T-helper 17 cell (primary cell): ENCODE measurements at regions not wholly inside any gene's neighbourhood (a gene's known extent, or its start where the extent isn't known, plus 50 kb on each side); places are given as distances from the start of the nearest gene placed in this dataset.
"Not testable (repeated sequence)": the region's sequence is repeated elsewhere in the genome, so short reads cannot be mapped to it uniquely, and the experiment has no call there.

Source experiments
- ATAC-seq: fragments of 150-1000 bp; cut with Tn5 transposase; 2 replicates; pipeline ENCODE4 v1.10.0; 2021; ENCODE audit warnings: mild to moderate bottlenecking, moderate library complexity
- DNase-seq, 3 donors: peaks; one replicate each; pipeline versions ENCODE4 v3.0.0 to v3.0.0-alpha.2; 2020 to 2021
- H3K9me3 ChIP-seq: one replicate; pipeline ENCODE4 v1.7.0; 2013; ENCODE audit warnings: low read length, mild to moderate bottlenecking; ENCODE audit not compliant: control insufficient read depth, poor library complexity, severe bottlenecking
- H3K27ac Mint-ChIP-seq: one replicate; pipeline ENCODE4 v1.8.0; 2022; ENCODE audit warnings: mild to moderate bottlenecking, moderate library complexity, mixed read lengths
- H3K27me3 Mint-ChIP-seq: one replicate; pipeline ENCODE4 v1.8.0; 2022; ENCODE audit warnings: mixed read lengths
- H3K36me3 Mint-ChIP-seq: one replicate; pipeline ENCODE4 v1.8.0; 2022; ENCODE audit warnings: low read depth, mixed read lengths
- H3K4me1 Mint-ChIP-seq: one replicate; pipeline ENCODE4 v1.8.0; 2022; ENCODE audit warnings: mild to moderate bottlenecking, mixed read lengths
- H3K4me3 Mint-ChIP-seq: one replicate; pipeline ENCODE4 v1.8.0; 2022; ENCODE audit warnings: mild to moderate bottlenecking, moderate library complexity, mixed read lengths

- H3K36me3 Mint-ChIP-seq, result no peaks in the 10 kb centered on the region
- ATAC-seq (no peak), DNase-seq (no peak)
- no peaks in the 10 kb centered on the region for H3K27me3 Mint-ChIP-seq
- H3K4me3 Mint-ChIP-seq, result no peak overlapping the region
- H3K27ac Mint-ChIP-seq, result no peak overlapping the region
- H3K4me1 Mint-ChIP-seq, result no peaks in the 10 kb centered on the region
- no peaks in the 10 kb centered on the region for H3K9me3 ChIP-seq
Observed at GRCh38 chr14:59013672-59014298, 174.7 kb upstream of the DAAM1 start.

DNA sequence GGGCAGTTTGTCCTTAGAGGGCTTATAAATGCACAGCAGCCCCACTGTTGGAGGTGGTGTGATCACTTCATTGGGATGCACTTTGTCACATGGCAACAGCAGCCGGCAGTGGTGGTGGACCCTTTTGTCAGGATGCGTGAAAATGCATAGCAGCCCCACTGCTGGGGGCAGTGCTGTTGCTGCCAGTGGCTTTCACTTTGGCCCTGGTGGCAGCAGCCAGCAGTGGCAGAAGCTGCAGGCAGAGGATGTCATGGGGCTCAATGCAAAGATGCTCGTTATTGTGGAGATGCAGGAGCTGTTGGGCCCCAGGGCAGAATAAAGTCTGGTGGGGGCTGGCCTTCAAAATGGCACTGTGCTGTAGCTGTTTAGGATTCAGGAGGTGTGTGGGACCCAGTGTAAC lies 173.0 kb upstream of the DAAM1 start:
- H3K9me3 ChIP-seq, result no peaks in the 10 kb centered on the region
- no peaks in the 10 kb centered on the region for H3K4me1 Mint-ChIP-seq
- no peaks in the 10 kb centered on the region for H3K36me3 Mint-ChIP-seq
- DNase-seq (no peak), ATAC-seq (no peak)
- H3K4me3 Mint-ChIP-seq, result no peak overlapping the region
- H3K27me3 Mint-ChIP-seq, result no peaks in the 10 kb centered on the region
- H3K27ac Mint-ChIP-seq, result no peak overlapping the region

GRCh38 chr14:59017285-59017965 lies 171.0 kb upstream of the DAAM1 start:
- DNase-seq (no peak), ATAC-seq (no peak)
- peaks cover 5% of the 10 kb centered on the region for H3K27me3 Mint-ChIP-seq
- no peak overlapping the region for H3K4me3 Mint-ChIP-seq
- H3K9me3 ChIP-seq, result no peaks in the 10 kb centered on the region
- no peaks in the 10 kb centered on the region for H3K4me1 Mint-ChIP-seq
- no peaks in the 10 kb centered on the region for H3K36me3 Mint-ChIP-seq
- no peak overlapping the region for H3K27ac Mint-ChIP-seq

- Mint-ChIP-seq H3K27me3 (peaks cover 6% of the 10 kb centered on the region), H3K4me1 (no peaks in the 10 kb centered on the region), H3K36me3 (no peaks in the 10 kb centered on the region), H3K27ac (no peak overlapping the region), H3K4me3 (no peak overlapping the region)
- no peaks in the 10 kb centered on the region for H3K9me3 ChIP-seq
- DNase-seq, result no peak
- no peak for ATAC-seq
Observed at GRCh38 chr14:59018460-59018859, 170.0 kb upstream of the DAAM1 start.

DNA sequence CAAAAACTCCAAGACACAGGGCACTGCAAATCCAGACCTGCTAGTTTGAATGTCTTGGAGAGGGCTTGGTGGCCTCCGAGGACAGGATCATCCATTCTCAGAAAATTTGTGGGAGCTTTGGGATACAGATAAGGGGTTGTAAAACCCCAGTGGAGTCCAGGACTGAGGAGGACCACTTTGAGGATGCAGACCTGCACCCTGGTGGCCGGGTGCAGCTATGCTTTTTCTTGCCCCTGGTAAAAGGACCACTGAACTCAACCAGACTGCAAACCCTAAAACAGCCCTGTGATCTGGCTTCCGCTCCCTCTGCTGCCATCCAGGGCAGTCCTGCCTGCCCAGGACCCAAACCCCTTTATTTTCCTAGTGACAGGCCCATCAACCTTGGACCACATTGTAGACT lies 169.5 kb upstream of the DAAM1 start:
- Mint-ChIP-seq H3K36me3 (no peaks in the 10 kb centered on the region), H3K4me3 (no peak overlapping the region), H3K27me3 (peaks cover 6% of the 10 kb centered on the region), H3K27ac (no peak overlapping the region), H3K4me1 (no peaks in the 10 kb centered on the region)
- ATAC-seq (no peak), DNase-seq (no peak)
- no peaks in the 10 kb centered on the region for H3K9me3 ChIP-seq

- no peaks in the 10 kb centered on the region for H3K4me1 Mint-ChIP-seq
- no peak for DNase-seq
- no peak for ATAC-seq
Observed at GRCh38 chr14:59020382-59020781, 168.1 kb upstream of the DAAM1 start.

GRCh38 chr14:59022144-59022543 lies 166.3 kb upstream of the DAAM1 start:
- no peak for ATAC-seq
- no peaks in the 10 kb centered on the region for H3K36me3 Mint-ChIP-seq

More at GRCh38 chr14:59020382-59020781, 168.1 kb upstream of the DAAM1 start:
- H3K9me3 ChIP-seq, result peaks cover 3% of the 10 kb centered on the region
- H3K27me3 Mint-ChIP-seq, result peaks cover 13% of the 10 kb centered on the region
- no peak overlapping the region for H3K4me3 Mint-ChIP-seq
- H3K36me3 Mint-ChIP-seq, result no peaks in the 10 kb centered on the region
- no peak overlapping the region for H3K27ac Mint-ChIP-seq

DNA sequence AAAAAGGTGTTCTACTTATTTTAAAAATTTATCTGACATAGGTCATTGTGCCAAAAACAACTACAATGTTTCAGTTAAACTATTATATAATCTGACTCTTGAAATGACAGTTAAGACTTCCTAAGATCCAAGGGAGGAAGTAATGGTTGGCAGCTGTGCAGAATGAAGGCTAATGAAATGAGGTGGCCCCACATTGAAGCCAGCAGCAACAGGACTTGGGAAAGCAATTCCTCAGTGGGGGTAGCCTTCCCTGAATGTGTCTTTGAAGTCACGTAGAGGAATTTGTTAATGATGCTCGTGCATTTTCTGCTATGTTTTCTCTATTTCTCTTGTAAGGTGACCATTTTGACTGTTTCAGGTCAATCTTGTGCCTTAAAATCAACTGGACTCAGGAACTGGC lies 162.4 kb upstream of the DAAM1 start:
- Mint-ChIP-seq H3K27me3 (peaks cover 20% of the 10 kb centered on the region), H3K36me3 (no peaks in the 10 kb centered on the region), H3K4me3 (no peak overlapping the region), H3K27ac (no peak overlapping the region), H3K4me1 (peaks cover 6% of the 10 kb centered on the region)
- ATAC-seq (no peak), DNase-seq (no peak)
- peaks cover 4% of the 10 kb centered on the region for H3K9me3 ChIP-seq

More at GRCh38 chr14:59022144-59022543, 166.3 kb upstream of the DAAM1 start:
- Mint-ChIP-seq H3K27ac (no peak overlapping the region), H3K4me3 (no peak overlapping the region), H3K4me1 (no peaks in the 10 kb centered on the region), H3K27me3 (peaks cover 13% of the 10 kb centered on the region)
- no peak for DNase-seq
- peaks cover 4% of the 10 kb centered on the region for H3K9me3 ChIP-seq

- not testable (repeated sequence) for DNase-seq, H3K9me3 ChIP-seq, H3K4me3 Mint-ChIP-seq, H3K4me1 Mint-ChIP-seq, ATAC-seq, H3K27ac Mint-ChIP-seq, H3K36me3 Mint-ChIP-seq
- H3K27me3 Mint-ChIP-seq, result peaks cover 26% of the 10 kb centered on the region
Observed at GRCh38 chr14:59026640-59027039, 161.8 kb upstream of the DAAM1 start.

- peaks cover 4% of the 10 kb centered on the region for H3K9me3 ChIP-seq
- Mint-ChIP-seq H3K4me1 (peaks cover 6% of the 10 kb centered on the region), H3K27me3 (peaks cover 21% of the 10 kb centered on the region), H3K36me3 (no peaks in the 10 kb centered on the region), H3K27ac (no peak overlapping the region), H3K4me3 (no peak overlapping the region)
- DNase-seq, result no peak
- peak; percentile 51 for ATAC-seq
Observed at GRCh38 chr14:59028476-59029202, 159.8 kb upstream of the DAAM1 start.

- Mint-ChIP-seq H3K27me3 (peaks cover 24% of the 10 kb centered on the region), H3K36me3 (no peaks in the 10 kb centered on the region), H3K4me3 (no peak overlapping the region), H3K27ac (no peak overlapping the region), H3K4me1 (peaks cover 6% of the 10 kb centered on the region)
- no peak for DNase-seq
- ATAC-seq, result no peak
- H3K9me3 ChIP-seq, result no peaks in the 10 kb centered on the region
Observed at GRCh38 chr14:59032826-59033225, 155.6 kb upstream of the DAAM1 start.

GRCh38 chr14:59036134-59036533 lies 152.3 kb upstream of the DAAM1 start:
- no peaks in the 10 kb centered on the region for H3K9me3 ChIP-seq
- Mint-ChIP-seq H3K36me3 (no peaks in the 10 kb centered on the region), H3K27ac (no peak overlapping the region), H3K4me3 (no peak overlapping the region), H3K27me3 (peaks cover 16% of the 10 kb centered on the region), H3K4me1 (no peaks in the 10 kb centered on the region)
- DNase-seq, result no peak
- ATAC-seq, result no peak

- H3K9me3 ChIP-seq, result no peaks in the 10 kb centered on the region
- Mint-ChIP-seq H3K4me1 (no peaks in the 10 kb centered on the region), H3K36me3 (no peaks in the 10 kb centered on the region), H3K4me3 (no peak overlapping the region), H3K27me3 (peaks cover 10% of the 10 kb centered on the region), H3K27ac (no peak overlapping the region)
- DNase-seq (no peak), ATAC-seq (no peak)
Observed at GRCh38 chr14:59037086-59037485, 151.4 kb upstream of the DAAM1 start.
